NCI-H1105 treated with DMSO at 0.1 percent for 48 hours (cell line): ENCODE measurements at regions not wholly inside any gene's neighbourhood (a gene's known extent, or its start where the extent isn't known, plus 50 kb on each side); places are given as distances from the start of the nearest gene placed in this dataset.
"Not testable (repeated sequence)": the region's sequence is repeated elsewhere in the genome, so short reads cannot be mapped to it uniquely, and the experiment has no call there.

Experiments used
- DNase-seq: peaks from one replicate; lab custom pipeline; 2025; lab: John Stamatoyannopoulos, UW

- no peak for DNase-seq
Observed at GRCh38 chr12:42918443-42918842, 328.9 kb upstream of the PRICKLE1 start.

- DNase-seq, result no peak
Observed at GRCh38 chr12:42916143-42916542, 326.6 kb upstream of the PRICKLE1 start.

- DNase-seq, result no peak
Observed at GRCh38 chr12:42915426-42915825, 325.9 kb upstream of the PRICKLE1 start.

- no peak for DNase-seq
Observed at GRCh38 chr12:42912367-42912766, 322.8 kb upstream of the PRICKLE1 start.

GRCh38 chr12:42910656-42911055 lies 321.1 kb upstream of the PRICKLE1 start:
- no peak for DNase-seq

- no peak for DNase-seq
Observed at GRCh38 chr12:42908712-42909111, 319.2 kb upstream of the PRICKLE1 start.

GRCh38 chr12:42906801-42907200 lies 317.3 kb upstream of the PRICKLE1 start:
- not testable (repeated sequence) for DNase-seq

GRCh38 chr12:42905419-42905705 lies 315.8 kb upstream of the PRICKLE1 start:
- DNase-seq, result no peak

GRCh38 chr12:42904683-42905418 lies 315.3 kb upstream of the PRICKLE1 start:
- DNase-seq, result no peak

GRCh38 chr12:42903736-42904135 lies 314.2 kb upstream of the PRICKLE1 start:
- DNase-seq, result no peak

- DNase-seq, result no peak
Observed at GRCh38 chr12:42902001-42902400, 312.5 kb upstream of the PRICKLE1 start.

GRCh38 chr12:42893803-42894202 lies 304.3 kb upstream of the PRICKLE1 start:
- DNase-seq, result no peak

- DNase-seq, result peak; percentile 13
Observed at GRCh38 chr12:42892702-42893551, 303.4 kb upstream of the PRICKLE1 start.

- no peak for DNase-seq
Observed at GRCh38 chr12:42887657-42888056, 298.1 kb upstream of the PRICKLE1 start.

GRCh38 chr12:42886160-42886559 lies 296.6 kb upstream of the PRICKLE1 start:
- DNase-seq, result no peak

GRCh38 chr12:42885677-42886076 lies 296.1 kb upstream of the PRICKLE1 start:
- no peak for DNase-seq

- no peak for DNase-seq
Observed at GRCh38 chr12:42884116-42884515, 294.6 kb upstream of the PRICKLE1 start.

- no peak for DNase-seq
Observed at GRCh38 chr12:42873401-42873800, 283.9 kb upstream of the PRICKLE1 start.

- no peak for DNase-seq
Observed at GRCh38 chr12:42871816-42872215, 282.3 kb upstream of the PRICKLE1 start.

- no peak for DNase-seq
Observed at GRCh38 chr12:42868291-42868690, 278.7 kb upstream of the PRICKLE1 start.

- no peak for DNase-seq
Observed at GRCh38 chr12:42865282-42865681, 275.7 kb upstream of the PRICKLE1 start.

GRCh38 chr12:42862055-42862454 lies 272.5 kb upstream of the PRICKLE1 start:
- DNase-seq, result no peak

GRCh38 chr12:42860331-42860730 lies 270.8 kb upstream of the PRICKLE1 start:
- DNase-seq, result not testable (repeated sequence)

- no peak for DNase-seq
Observed at GRCh38 chr12:42859612-42860011, 270.1 kb upstream of the PRICKLE1 start.
